ENCODE measurements at regions not wholly inside any gene's neighbourhood (a gene's known extent, or its start where the extent isn't known, plus 50 kb on each side); places are given as distances from the start of the nearest gene placed in this dataset.

- peak overlapping the region in 1 of 3 experiments; percentile 47 for H3K4me3 ChIP-seq (replicated peaks in 1 of 3; ENCODE audit: insufficient read depth in 1 of 3, low read depth in 1 of 3, low read length in 3 of 3)
- dilution Hi-C loops (cut with MboI; ENCODE audit: extremely low pct_ligation_motif_present, low sequenced_read_pairs): no loop called here
- H3K4me1 ChIP-seq (ENCODE audit: control insufficient read depth, extremely low read depth, insufficient read depth, low read length): peaks cover 48% of the 10 kb centered on the region
- ChIA-PET CTCF (interaction anchor here (1.0 to 2.0 kb wide), 6 partner anchors 11 to 636 kb away, joined by 3 to 6 read pairs (median 4); no protein-coding TSS in a partner anchor), POLR2A (interaction anchor here (0.9 to 1.2 kb wide), 2 partner anchors 325 to 345 kb away, joined by 4 to 5 read pairs; no protein-coding TSS in a partner anchor)
- no peaks in the 10 kb centered on the region for H3K9me3 ChIP-seq (replicated peaks; ENCODE audit: control insufficient read depth, insufficient read depth, low read length)
- no peak for TF ChIP-seq POLR2A (IDR thresholded peaks at IDR 0.05; ENCODE audit: low read depth, low read length)
- TF ChIP-seq POLR2AphosphoS5 (IDR thresholded peaks at IDR 0.05; ENCODE audit: insufficient read depth, low read depth, low read length): peak; percentile 28
- TF ChIP-seq MYC (IDR thresholded peaks at IDR 0.05; ENCODE audit: low read depth, low read length): no peak
- TF ChIP-seq GATA2 (IDR thresholded peaks at IDR 0.05; ENCODE audit: insufficient read depth, insufficient read length, low read depth, low read length): no peak
- peak; percentile 60 for TF ChIP-seq MAX (IDR thresholded peaks at IDR 0.05; ENCODE audit: insufficient read depth, insufficient read length)
- TF ChIP-seq FOS (IDR thresholded peaks at IDR 0.05; ENCODE audit: borderline replicate concordance, insufficient read depth, low read length): no peak
- TF ChIP-seq CTCF (IDR thresholded peaks at IDR 0.05; ENCODE audit: extremely low read depth in 1 of 2, insufficient read depth in 1 of 2, low read depth in 1 of 2, low read length in 2 of 2): no peak
- TF ChIP-seq JUN (IDR thresholded peaks at IDR 0.05; ENCODE audit: borderline replicate concordance, insufficient read depth, insufficient read length, low read depth): peak; percentile 22
- no peak for TF ChIP-seq EZH2 (IDR thresholded peaks at IDR 0.05; ENCODE audit: borderline replicate concordance, low read depth, low read length, severe bottlenecking)
- H3K36me3 ChIP-seq (ENCODE audit: control insufficient read depth in 2 of 2, extremely low read depth in 1 of 2, insufficient read depth in 2 of 2, low read length in 2 of 2): no peaks in the 10 kb centered on the region
- H3K9me1 ChIP-seq (replicated peaks; ENCODE audit: control insufficient read depth, extremely low read depth, insufficient read depth, low read length): no peaks in the 10 kb centered on the region
- no peaks in the 10 kb centered on the region for H3K27me3 ChIP-seq (ENCODE audit: control insufficient read depth in 2 of 2, insufficient read depth in 2 of 2, low read length in 2 of 2)
- H3K4me2 ChIP-seq (ENCODE audit: insufficient read depth, low read length): peak overlapping the region; percentile 86
- no peaks in the 10 kb centered on the region for H3K79me2 ChIP-seq (ENCODE audit: control insufficient read depth, insufficient read depth, low read length)
- intact Hi-C loops (cut with micrococcal nuclease): loop anchor here (1.0 to 5.0 kb wide), 17 partner anchors 49 to 663 kb away; no protein-coding TSS in a partner anchor
- H3K9ac ChIP-seq (replicated peaks; ENCODE audit: extremely low read depth, insufficient read depth, low read length): peak overlapping the region; percentile 77
- H3K27ac ChIP-seq (ENCODE audit: insufficient read depth, low read depth, low read length): peak overlapping the region; percentile 92
- no peak overlapping the region for H2AFZ ChIP-seq (ENCODE audit: low read depth, low read length)
- FAIRE-seq (peak; percentile 72), DNase-seq (ENCODE audit: low read depth, low spot score) (peak; percentile 75)
- no peaks in the 10 kb centered on the region for H4K20me1 ChIP-seq (replicated peaks; ENCODE audit: control insufficient read depth, extremely low read depth, insufficient read depth, low read length)
- no TSS peak for BruUV-seq (replicated peaks)
Observed at GRCh38 chr10:4130685-4131084, 345.7 kb upstream of the KLF6 start.
